ENCODE measurements at regions not wholly inside any gene's neighbourhood (a gene's known extent, or its start where the extent isn't known, plus 50 kb on each side); places are given as distances from the start of the nearest gene placed in this dataset.

DNA sequence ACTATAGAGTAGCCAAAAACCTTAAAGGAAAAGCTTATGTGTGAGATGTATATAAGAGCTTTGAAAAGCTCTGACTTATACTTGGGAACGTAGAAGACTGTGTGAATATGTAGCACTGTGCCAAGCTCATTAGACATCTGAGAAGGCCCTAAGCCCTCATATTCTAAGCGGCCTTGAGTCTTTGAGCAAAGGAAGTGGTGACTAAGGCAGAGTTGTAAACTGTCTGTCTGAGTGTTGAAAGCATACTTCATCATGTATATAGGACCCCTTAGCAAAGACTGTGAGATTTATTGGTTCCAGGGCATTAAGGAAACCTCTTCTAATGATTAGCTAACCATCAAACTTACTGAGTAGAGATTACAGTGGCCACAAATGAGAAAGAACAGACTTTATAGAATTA is 153.3 kb upstream of the LYPLAL1 start:
- Histone ChIP-seq H3K4me3 (ENCODE audit: extremely low read depth in 1 of 4, insufficient read depth in 2 of 4, low read depth in 3 of 4, low read length in 4 of 4) (no peak overlapping the region), H3K27me3 (replicated peaks in 1 of 4; ENCODE audit: control insufficient read depth in 3 of 4, extremely low read depth in 1 of 4, insufficient read depth in 3 of 4, low read length in 3 of 4) (no peaks in the 10 kb centered on the region), H3K14ac (ENCODE audit: insufficient read length) (no peak overlapping the region), H3K4ac (replicated peaks; ENCODE audit: insufficient read length, low read depth, low read length) (no peak overlapping the region), H3K4me1 (replicated peaks in 1 of 4; ENCODE audit: control insufficient read depth in 3 of 4, insufficient read depth in 4 of 4, low read length in 3 of 4) (no peaks in the 10 kb centered on the region), H3K9me3 (ENCODE audit: insufficient read depth in 2 of 2, low read depth in 1 of 2, low read length in 1 of 2) (no peaks in the 10 kb centered on the region), H3K79me2 (ENCODE audit: control insufficient read depth in 1 of 2, insufficient read depth in 2 of 2, low read length in 2 of 2) (no peaks in the 10 kb centered on the region), H3K27ac (ENCODE audit: low read depth, low read length) (no peak overlapping the region), H2BK5ac (ENCODE audit: low read depth, low read length) (no peak overlapping the region), H4K5ac (ENCODE audit: insufficient read length, low read depth, low read length) (no peak overlapping the region), H2BK12ac (ENCODE audit: low read depth, low read length) (no peak overlapping the region), H4K91ac (replicated peaks; ENCODE audit: insufficient read length, low read length) (no peak overlapping the region), H2AFZ (ENCODE audit: low read length) (no peak overlapping the region), H4K8ac (ENCODE audit: extremely low read depth, insufficient read depth, low read length) (no peak overlapping the region), H3K56ac (replicated peaks; ENCODE audit: insufficient read length, low read depth, low read length) (no peak overlapping the region), H3K4me2 (ENCODE audit: insufficient read depth in 1 of 2, low read depth in 2 of 2, low read length in 2 of 2) (no peak overlapping the region), H4K20me1 (replicated peaks in 1 of 2; ENCODE audit: control insufficient read depth in 1 of 2, insufficient read depth in 2 of 2, low read length in 2 of 2) (no peaks in the 10 kb centered on the region), H3K79me1 (ENCODE audit: low read depth, low read length) (no peaks in the 10 kb centered on the region), H3K18ac (ENCODE audit: extremely low read depth, low read length) (no peak overlapping the region), H3K9ac (replicated peaks in 1 of 4; ENCODE audit: extremely low read depth in 1 of 4, low read depth in 3 of 4, low read length in 3 of 4) (no peak overlapping the region), H3K36me3 (ENCODE audit: control insufficient read depth in 2 of 4, insufficient read depth in 4 of 4, low read length in 3 of 4) (no peaks in the 10 kb centered on the region), H2BK15ac (ENCODE audit: low read length) (no peak overlapping the region), H2AK5ac (ENCODE audit: low read depth, low read length) (no peak overlapping the region), H2BK120ac (replicated peaks; ENCODE audit: low read depth, low read length) (no peak overlapping the region), H3K23me2 (ENCODE audit: low read depth, low read length) (no peaks in the 10 kb centered on the region), H2BK20ac (ENCODE audit: low read length) (no peak overlapping the region), H3K23ac (ENCODE audit: insufficient read length) (no peak overlapping the region)
- POLR2A ChIA-PET (ENCODE audit: partially characterized antibody), result no interaction called here
- FAIRE-seq (no peak), DNase-seq (ENCODE audit: low read depth in 1 of 2, low spot score in 2 of 2) (no peak)
- CTCF ChIA-PET (ENCODE audit: partially characterized antibody), result interaction anchor here (0.5 to 1.2 kb wide), 2 partner anchors 37 to 536 kb away, joined by 4 read pairs; no protein-coding TSS in a partner anchor
- TF ChIP-seq CTBP2 (IDR thresholded peaks at IDR 0.05; ENCODE audit: borderline replicate concordance, insufficient read depth, insufficient read length, low read length), result no peak
- no peak for TF ChIP-seq MAFK (IDR thresholded peaks at IDR 0.05; ENCODE audit: low read depth, low read length)
- TF ChIP-seq CHD1 (IDR thresholded peaks at IDR 0.05; ENCODE audit: low read depth, low read length), result no peak
- TF ChIP-seq TEAD4 (IDR thresholded peaks at IDR 0.05; ENCODE audit: low read depth, low read length), result no peak
- 58% methylated on average over 2 of the region's 2 CpGs; no CpG with 5 or more reads in 1 of the 2 experiments for WGBS, 2 experiments (ENCODE audit: extremely low coverage in 1 of 2, insufficient coverage in 1 of 2, insufficient read length in 1 of 2, insufficient replicate concordance in 2 of 2, low coverage in 1 of 2, low lambda C conversion rate in 2 of 2, missing lambda C conversion rate in 1 of 2)
